ENCODE measurements at regions not wholly inside any gene's neighbourhood (a gene's known extent, or its start where the extent isn't known, plus 50 kb on each side); places are given as distances from the start of the nearest gene placed in this dataset.

DNA sequence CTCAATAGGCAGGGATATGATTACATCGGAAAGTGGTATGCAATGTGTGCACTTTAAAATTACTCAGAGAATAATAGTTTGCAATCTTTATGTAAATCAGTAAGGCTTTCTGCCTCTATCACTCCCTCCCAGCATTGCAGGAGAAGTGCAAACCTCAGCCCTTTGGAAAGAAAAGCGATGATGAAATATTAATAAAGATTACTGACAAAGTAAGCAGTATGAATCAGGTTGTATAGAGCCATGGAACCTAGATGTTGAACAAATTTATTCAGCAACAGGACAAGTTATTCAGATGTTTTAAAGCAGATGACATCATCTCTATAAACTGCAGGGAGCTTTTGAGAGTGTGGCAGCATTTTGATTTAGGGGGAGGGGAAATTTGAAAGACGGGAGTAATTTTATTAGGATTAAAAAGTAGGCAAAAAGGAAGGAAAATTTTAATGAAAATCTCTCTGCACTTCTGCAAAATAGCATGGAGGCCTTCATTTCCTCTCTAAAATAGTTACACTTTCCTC lies 631.7 kb upstream of the GRIA3 start:
- Mint-ChIP-seq H3K4me1 (ENCODE audit: low read depth) (no peaks in the 10 kb centered on the region), H3K27ac (no peak overlapping the region), H3K36me3 (ENCODE audit: low read depth) (no peaks in the 10 kb centered on the region), H3K27me3 (no peaks in the 10 kb centered on the region), H3K9me3 (no peaks in the 10 kb centered on the region), H3K4me3 (no peak overlapping the region)

DNA sequence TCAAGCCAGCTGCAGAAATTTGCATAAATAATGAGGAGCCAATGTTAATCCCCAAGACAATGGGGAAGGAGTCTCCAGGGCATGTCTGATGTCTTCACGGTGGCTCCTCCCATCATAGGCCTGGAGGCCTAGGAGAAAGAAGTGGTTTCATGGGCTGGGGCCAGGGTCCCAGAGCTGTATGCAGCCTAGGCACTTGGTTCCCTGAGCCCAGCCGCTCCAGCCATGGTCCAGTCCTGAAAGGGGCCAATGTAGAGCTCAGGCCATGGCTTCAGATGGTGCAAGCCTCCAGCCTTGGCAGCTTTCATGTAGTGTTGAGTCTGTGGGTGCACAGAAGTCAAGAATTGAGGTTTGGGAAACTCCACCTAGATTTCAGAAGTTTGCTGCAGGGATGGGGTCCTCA lies 628.2 kb upstream of the GRIA3 start:
- no peaks in the 10 kb centered on the region for H3K27me3 Mint-ChIP-seq
- no peaks in the 10 kb centered on the region for H3K36me3 Mint-ChIP-seq (ENCODE audit: low read depth)
- no peak overlapping the region for H3K4me3 Mint-ChIP-seq

DNA sequence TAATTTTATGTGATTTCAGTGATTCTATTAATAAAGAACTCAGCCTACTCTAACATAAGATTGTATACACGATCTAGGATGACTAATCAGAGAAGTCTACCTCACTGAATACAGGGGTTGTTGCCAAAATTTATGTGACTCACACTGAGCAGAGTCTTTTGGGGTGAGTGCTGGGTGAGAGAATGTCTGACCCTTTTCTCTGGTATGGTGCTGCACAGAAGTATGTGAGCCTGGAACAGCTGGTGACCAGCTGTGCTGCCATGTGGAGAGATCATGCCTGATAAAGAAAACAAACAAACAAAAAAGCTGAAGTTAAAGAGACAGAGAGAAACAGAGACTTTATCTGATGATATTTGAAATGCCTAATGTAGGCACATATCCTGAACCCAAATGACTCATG lies 618.1 kb upstream of the GRIA3 start:
- no peaks in the 10 kb centered on the region for H3K36me3 Mint-ChIP-seq (ENCODE audit: low read depth)
- no peak overlapping the region for H3K27ac Mint-ChIP-seq
- no peak overlapping the region for H3K4me3 Mint-ChIP-seq
- H3K27me3 Mint-ChIP-seq: no peaks in the 10 kb centered on the region
- H3K9me3 Mint-ChIP-seq: peaks cover 5% of the 10 kb centered on the region
- H3K4me1 Mint-ChIP-seq (ENCODE audit: low read depth): no peaks in the 10 kb centered on the region

More for the DNA sequence above, 628.2 kb upstream of the GRIA3 start:
- no peaks in the 10 kb centered on the region for H3K4me1 Mint-ChIP-seq (ENCODE audit: low read depth)
- no peaks in the 10 kb centered on the region for H3K9me3 Mint-ChIP-seq
- no peak overlapping the region for H3K27ac Mint-ChIP-seq

DNA sequence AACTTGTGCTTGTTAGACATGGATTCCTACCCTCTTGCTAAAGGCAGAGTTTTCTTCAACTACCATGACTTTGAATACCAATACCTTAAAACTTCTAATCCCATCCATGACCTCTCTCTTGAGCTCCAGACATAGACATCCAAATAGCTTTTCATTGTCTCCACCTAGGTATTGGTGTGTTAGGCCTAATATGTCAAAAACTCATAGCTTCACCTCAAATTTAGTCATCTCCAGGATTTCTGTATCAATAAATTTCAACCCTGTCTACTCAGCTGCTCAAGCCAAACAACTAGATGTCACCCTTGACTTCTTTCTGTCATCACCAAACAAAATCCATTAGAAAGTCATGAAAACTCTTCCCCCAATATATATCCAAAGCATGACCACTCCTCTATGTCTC lies 617.7 kb upstream of the GRIA3 start:
- no peaks in the 10 kb centered on the region for H3K4me1 Mint-ChIP-seq (ENCODE audit: low read depth)
- no peak overlapping the region for H3K27ac Mint-ChIP-seq
- peaks cover 5% of the 10 kb centered on the region for H3K9me3 Mint-ChIP-seq
- no peaks in the 10 kb centered on the region for H3K36me3 Mint-ChIP-seq (ENCODE audit: low read depth)
- no peak overlapping the region for H3K4me3 Mint-ChIP-seq
- no peaks in the 10 kb centered on the region for H3K27me3 Mint-ChIP-seq

DNA sequence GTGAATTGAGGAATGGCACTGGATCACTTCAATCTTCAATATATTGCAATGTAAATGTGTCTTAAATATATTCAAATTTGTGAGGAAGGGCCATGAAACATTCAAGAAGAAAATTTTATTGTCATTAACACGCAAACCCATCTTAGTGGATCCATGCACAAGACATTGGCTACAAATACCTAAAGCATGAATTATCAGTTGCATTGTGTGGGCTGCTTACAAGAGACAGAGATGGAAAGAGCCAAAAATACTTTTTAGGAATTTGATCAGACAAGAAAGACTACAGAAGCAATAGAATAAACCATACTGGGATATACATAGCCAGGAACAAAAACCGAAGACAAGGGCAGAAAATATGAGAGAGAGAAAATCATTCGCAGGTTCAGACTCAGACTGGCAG lies 616.2 kb upstream of the GRIA3 start:
- Mint-ChIP-seq H3K27me3 (no peaks in the 10 kb centered on the region), H3K27ac (no peak overlapping the region), H3K4me3 (no peak overlapping the region)

DNA sequence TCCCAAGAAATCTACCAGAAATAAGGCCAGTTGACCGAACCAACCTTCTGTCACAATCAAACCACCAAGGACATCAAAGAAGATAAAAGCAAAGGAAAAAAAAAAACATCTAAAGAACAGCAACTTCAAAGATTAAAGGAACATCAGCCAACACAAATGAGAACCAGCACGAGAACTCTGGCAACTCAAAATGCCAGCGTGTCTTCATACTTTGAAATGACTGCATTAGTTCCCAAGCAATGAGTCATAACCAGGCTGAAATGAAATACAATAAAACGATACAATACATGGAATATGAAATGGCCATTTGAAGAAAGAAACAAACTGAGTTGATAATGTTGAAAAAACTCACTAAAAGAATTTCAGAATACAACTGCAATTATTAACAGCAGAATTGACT lies 611.6 kb upstream of the GRIA3 start:
- Mint-ChIP-seq H3K4me3 (no peak overlapping the region), H3K4me1 (ENCODE audit: low read depth) (no peaks in the 10 kb centered on the region), H3K36me3 (ENCODE audit: low read depth) (no peaks in the 10 kb centered on the region), H3K27ac (no peak overlapping the region), H3K27me3 (no peaks in the 10 kb centered on the region), H3K9me3 (no peaks in the 10 kb centered on the region)

More for the DNA sequence above, 616.2 kb upstream of the GRIA3 start:
- Mint-ChIP-seq H3K36me3 (ENCODE audit: low read depth) (no peaks in the 10 kb centered on the region), H3K4me1 (ENCODE audit: low read depth) (no peaks in the 10 kb centered on the region), H3K9me3 (peaks cover 5% of the 10 kb centered on the region)

DNA sequence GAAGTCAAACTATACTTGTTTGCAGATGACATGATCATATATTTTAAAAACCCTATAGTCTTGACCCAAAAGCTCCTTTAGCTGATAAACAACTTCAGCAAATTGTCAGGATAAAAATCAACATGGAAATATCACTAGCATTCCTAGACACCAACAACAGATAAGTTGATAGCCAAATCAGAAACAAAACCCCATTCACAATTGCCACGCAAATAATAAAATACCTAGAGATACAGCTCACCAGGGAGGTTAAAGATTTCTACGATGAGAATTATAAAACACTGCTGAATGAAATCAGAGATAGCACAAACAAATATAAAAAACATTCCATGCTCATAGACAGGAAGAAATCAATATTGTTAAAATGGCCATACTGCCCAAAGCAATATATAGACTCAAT lies 605.0 kb upstream of the GRIA3 start:
- H3K27ac Mint-ChIP-seq: no peak overlapping the region
- H3K9me3 Mint-ChIP-seq: peaks cover 4% of the 10 kb centered on the region

DNA sequence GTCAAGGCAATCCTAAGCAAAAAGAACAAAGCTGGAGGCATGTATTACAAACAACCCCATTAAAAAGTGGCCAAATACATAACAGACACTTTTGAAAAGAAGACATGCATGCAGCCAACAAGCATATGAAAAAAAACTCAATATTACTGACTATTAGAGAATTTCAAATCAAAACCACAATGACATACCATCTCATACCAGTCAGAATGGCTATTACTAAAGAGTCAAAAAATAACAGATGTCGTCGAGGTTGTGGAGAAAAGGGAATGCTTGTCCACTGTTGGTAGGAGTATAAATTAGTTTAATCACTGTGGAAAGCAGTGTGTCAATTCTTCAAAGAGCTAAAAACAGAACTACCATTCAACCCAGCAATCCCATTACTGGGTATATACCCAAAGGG lies 604.6 kb upstream of the GRIA3 start:
- Mint-ChIP-seq H3K36me3 (ENCODE audit: low read depth) (no peaks in the 10 kb centered on the region), H3K4me3 (no peak overlapping the region), H3K9me3 (peaks cover 4% of the 10 kb centered on the region), H3K27me3 (no peaks in the 10 kb centered on the region), H3K27ac (no peak overlapping the region), H3K4me1 (ENCODE audit: low read depth) (no peaks in the 10 kb centered on the region)

More for the DNA sequence above, 605.0 kb upstream of the GRIA3 start:
- no peaks in the 10 kb centered on the region for H3K4me1 Mint-ChIP-seq (ENCODE audit: low read depth)
- H3K4me3 Mint-ChIP-seq: no peak overlapping the region
- no peaks in the 10 kb centered on the region for H3K36me3 Mint-ChIP-seq (ENCODE audit: low read depth)
- no peaks in the 10 kb centered on the region for H3K27me3 Mint-ChIP-seq

DNA sequence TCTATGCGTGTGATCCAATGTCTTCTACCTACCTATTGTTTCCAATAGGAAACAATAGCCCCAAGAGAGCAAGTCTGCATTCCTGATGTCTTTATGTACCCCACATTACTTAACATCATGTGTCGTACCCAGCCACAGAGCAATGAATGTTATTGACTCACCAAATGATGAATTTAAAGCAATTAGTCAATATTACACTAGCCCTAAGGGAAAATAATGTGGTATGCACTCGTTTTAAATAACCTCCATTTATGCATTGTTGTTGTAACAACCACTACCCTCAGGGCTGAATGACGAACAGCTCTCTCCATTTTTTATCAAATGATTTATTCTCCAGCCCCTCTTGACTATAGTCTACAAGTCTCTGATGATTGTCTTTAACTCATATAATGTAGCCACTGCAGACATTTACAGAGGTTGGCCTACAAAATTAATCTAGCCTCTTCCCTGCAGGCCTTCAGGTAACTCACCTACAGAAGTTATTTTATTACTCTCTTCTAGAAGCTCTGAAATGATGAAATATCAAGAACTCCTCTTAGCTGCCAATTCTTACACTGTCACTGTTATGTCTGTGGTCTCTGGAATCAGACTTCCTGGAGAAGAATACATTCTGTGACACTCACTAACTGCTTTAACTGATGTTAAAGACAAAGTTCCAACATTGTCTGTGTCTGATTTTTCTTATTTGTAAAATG lies 601.7 kb upstream of the GRIA3 start:
- Mint-ChIP-seq H3K27ac (no peak overlapping the region), H3K27me3 (no peaks in the 10 kb centered on the region), H3K9me3 (peaks cover 7% of the 10 kb centered on the region)

DNA sequence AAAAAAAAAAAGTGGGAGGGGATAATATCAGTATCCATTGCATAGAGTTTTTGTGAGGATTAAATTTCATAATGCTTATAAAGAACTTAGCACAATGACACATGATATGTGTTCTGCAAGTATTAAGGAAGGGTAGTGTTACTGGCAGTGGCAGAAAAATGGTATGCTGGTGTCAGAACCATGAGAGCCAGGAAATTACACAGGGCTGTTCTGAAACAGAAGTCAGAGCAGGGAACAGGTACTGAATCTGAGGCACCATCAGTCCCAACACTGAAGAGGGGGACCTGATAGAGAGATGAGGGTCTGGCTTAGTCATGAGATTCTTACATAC lies 601.1 kb upstream of the GRIA3 start:
- no peaks in the 10 kb centered on the region for H3K27me3 Mint-ChIP-seq
- H3K27ac Mint-ChIP-seq: no peak overlapping the region
- no peak overlapping the region for H3K4me3 Mint-ChIP-seq
- no peaks in the 10 kb centered on the region for H3K4me1 Mint-ChIP-seq (ENCODE audit: low read depth)
- H3K9me3 Mint-ChIP-seq: peaks cover 7% of the 10 kb centered on the region
- H3K36me3 Mint-ChIP-seq (ENCODE audit: low read depth): no peaks in the 10 kb centered on the region

More for the DNA sequence above, 601.7 kb upstream of the GRIA3 start:
- Mint-ChIP-seq H3K4me3 (no peak overlapping the region), H3K36me3 (ENCODE audit: low read depth) (no peaks in the 10 kb centered on the region), H3K4me1 (ENCODE audit: low read depth) (no peaks in the 10 kb centered on the region)

DNA sequence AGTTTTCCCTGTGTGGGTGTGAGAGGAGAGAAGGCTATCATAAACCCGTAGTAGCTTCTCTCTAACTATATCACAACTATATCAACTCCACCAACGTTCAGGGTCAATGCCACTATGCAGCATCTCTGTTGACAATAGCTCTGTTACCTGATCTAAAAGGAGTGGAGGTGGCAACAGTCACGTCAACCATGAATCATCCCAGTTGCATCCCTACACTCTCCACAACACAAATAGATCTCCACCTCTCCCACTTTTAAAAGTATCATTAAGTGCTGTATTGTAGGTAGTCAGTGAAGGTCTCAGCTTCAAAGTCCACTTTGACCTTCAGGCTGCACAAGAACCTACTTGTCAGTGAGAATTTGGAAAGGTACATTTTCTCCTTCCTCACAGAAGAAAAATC lies 600.5 kb upstream of the GRIA3 start:
- H3K9me3 Mint-ChIP-seq: peaks cover 7% of the 10 kb centered on the region
- no peaks in the 10 kb centered on the region for H3K4me1 Mint-ChIP-seq (ENCODE audit: low read depth)
- H3K27ac Mint-ChIP-seq: no peak overlapping the region
- H3K27me3 Mint-ChIP-seq: no peaks in the 10 kb centered on the region
- H3K4me3 Mint-ChIP-seq: no peak overlapping the region
- H3K36me3 Mint-ChIP-seq (ENCODE audit: low read depth): no peaks in the 10 kb centered on the region

DNA sequence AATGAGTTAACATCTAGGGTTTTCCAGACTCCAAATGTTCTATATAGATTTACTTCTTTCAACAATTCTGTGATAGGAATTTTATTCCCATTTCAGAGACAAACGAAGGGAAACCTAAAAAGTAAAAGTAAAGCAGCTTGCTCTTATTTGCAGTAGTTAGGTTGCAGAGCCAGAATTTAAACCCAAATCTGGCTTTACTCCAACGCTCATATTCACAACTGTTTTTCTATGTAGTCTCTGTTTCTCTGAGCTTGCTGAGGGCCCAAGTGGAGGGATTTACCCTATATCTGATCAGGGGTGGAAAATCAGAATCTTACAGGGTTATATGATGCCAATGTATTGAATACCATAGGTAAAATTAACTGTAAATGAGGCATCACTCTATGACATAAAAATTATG lies 599.1 kb upstream of the GRIA3 start:
- H3K27ac Mint-ChIP-seq: no peak overlapping the region
- H3K4me3 Mint-ChIP-seq: no peak overlapping the region
- peaks cover 5% of the 10 kb centered on the region for H3K9me3 Mint-ChIP-seq
- H3K27me3 Mint-ChIP-seq: no peaks in the 10 kb centered on the region
- H3K4me1 Mint-ChIP-seq (ENCODE audit: low read depth): no peaks in the 10 kb centered on the region
- H3K36me3 Mint-ChIP-seq (ENCODE audit: low read depth): no peaks in the 10 kb centered on the region

DNA sequence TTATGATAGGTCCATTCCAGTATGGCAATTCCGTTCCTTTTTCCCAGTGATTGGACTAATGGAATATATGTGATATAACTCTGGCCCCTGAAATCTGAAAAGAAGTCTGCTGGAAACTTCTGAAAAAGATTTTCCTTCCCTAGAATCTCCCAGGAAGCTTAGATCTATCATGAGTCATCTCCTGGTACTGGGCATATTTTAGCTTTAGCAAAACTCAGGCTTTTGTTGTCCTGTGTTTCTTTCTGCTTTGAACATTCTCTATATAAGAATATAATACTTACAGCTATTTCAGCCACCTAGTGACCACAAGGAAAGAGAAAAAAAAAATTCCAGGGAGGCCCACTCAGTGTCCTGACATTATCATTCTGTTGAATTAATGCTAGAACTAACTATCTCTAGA lies 597.2 kb upstream of the GRIA3 start:
- Mint-ChIP-seq H3K27me3 (no peaks in the 10 kb centered on the region), H3K9me3 (peaks cover 3% of the 10 kb centered on the region), H3K4me1 (ENCODE audit: low read depth) (no peaks in the 10 kb centered on the region)

DNA sequence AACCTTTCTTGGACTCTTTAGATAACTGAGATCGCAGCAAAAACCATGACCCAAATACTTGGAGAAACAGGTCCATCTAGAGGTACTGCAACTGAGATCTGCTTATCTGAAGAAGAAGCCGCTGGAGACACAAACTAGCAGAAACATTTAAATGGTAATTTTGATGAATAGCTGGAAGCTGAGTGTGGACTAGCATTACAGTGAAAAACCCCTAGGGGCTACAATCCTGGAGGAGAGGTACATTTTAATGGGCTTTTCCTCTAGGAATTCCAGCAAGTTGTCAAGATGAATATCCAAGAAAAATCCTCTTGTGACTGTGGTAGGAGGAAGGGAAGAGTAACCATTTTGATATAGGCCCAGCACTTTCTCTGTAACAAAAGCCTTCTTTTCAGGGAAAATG lies 592.5 kb upstream of the GRIA3 start:
- Mint-ChIP-seq H3K27ac (no peak overlapping the region), H3K4me3 (no peak overlapping the region), H3K36me3 (ENCODE audit: low read depth) (no peaks in the 10 kb centered on the region), H3K27me3 (no peaks in the 10 kb centered on the region), H3K4me1 (ENCODE audit: low read depth) (no peaks in the 10 kb centered on the region), H3K9me3 (peaks cover 3% of the 10 kb centered on the region)

More for the DNA sequence above, 597.2 kb upstream of the GRIA3 start:
- no peaks in the 10 kb centered on the region for H3K36me3 Mint-ChIP-seq (ENCODE audit: low read depth)
- H3K27ac Mint-ChIP-seq: no peak overlapping the region
- H3K4me3 Mint-ChIP-seq: no peak overlapping the region

DNA sequence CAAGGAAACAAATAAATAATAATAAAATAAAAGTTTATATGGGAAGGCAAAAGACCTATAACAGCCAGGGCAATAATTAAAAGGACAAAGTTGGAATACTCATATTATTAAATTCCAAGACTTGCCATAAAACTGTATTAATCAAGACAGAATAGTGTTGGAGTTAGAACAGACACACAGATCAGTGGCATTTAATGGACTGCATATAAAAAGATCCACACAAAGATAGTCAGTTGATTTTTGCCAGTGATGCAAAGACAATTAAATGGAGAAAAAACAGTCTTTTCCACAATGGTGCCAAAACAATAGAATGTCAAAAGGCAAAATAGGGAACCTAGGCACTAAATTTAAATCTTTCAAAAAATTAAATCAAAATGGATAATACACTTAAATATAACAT lies 587.1 kb upstream of the GRIA3 start:
- no peak overlapping the region for H3K27ac Mint-ChIP-seq
- no peak overlapping the region for H3K4me3 Mint-ChIP-seq
- no peaks in the 10 kb centered on the region for H3K36me3 Mint-ChIP-seq (ENCODE audit: low read depth)
- no peaks in the 10 kb centered on the region for H3K4me1 Mint-ChIP-seq (ENCODE audit: low read depth)
- peaks cover 3% of the 10 kb centered on the region for H3K9me3 Mint-ChIP-seq
- no peaks in the 10 kb centered on the region for H3K27me3 Mint-ChIP-seq

DNA sequence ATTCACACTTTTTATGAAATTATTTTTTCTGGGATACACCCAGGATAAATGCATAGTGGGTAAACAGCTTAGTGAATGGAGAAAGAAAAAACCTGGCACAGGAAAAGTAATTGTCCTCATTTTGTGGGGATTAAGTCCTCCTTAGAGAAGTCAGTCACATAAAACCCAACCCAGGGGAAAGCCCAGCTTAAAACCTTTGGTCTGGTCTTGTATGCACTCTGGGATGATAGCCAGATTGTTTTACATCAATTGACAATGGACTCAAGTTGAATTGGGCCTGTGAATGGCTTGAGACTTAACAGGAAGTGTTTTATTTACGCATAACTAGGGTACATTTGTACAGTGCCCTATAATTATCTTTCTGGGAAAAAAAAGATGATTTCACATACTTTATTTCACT lies 561.3 kb upstream of the GRIA3 start:
- H3K4me1 Mint-ChIP-seq (ENCODE audit: low read depth): no peaks in the 10 kb centered on the region
- no peak overlapping the region for H3K27ac Mint-ChIP-seq
- no peaks in the 10 kb centered on the region for H3K36me3 Mint-ChIP-seq (ENCODE audit: low read depth)
- H3K27me3 Mint-ChIP-seq: no peaks in the 10 kb centered on the region
- no peak overlapping the region for H3K4me3 Mint-ChIP-seq
- H3K9me3 Mint-ChIP-seq: no peaks in the 10 kb centered on the region
